ENCODE measurements at regions not wholly inside any gene's neighbourhood (a gene's known extent, or its start where the extent isn't known, plus 50 kb on each side); places are given as distances from the start of the nearest gene placed in this dataset.

DNA sequence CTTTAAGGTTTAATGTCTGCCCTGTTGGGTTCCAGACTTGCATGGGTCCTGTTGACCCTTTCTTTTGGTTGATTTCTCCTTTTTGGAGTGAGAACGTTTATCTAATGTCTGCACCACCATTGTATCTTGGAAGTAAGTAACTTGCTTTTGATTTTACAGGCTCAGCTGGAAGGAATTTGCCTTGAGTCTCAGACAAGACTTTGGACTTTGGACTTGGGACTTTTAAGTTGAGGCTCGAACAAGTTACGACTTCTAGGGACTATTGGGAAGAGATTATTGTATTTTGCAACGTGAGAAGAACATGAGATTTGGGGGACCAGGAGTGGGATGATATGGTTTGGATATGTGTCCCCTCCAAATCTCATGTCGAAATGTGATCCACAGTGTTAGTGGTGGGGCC, 267.7 kb downstream of the GLI2 start:
- TF ChIP-seq POLR2AphosphoS5 (IDR thresholded peaks at IDR 0.05): no peak
- TF ChIP-seq, protein P1, sequence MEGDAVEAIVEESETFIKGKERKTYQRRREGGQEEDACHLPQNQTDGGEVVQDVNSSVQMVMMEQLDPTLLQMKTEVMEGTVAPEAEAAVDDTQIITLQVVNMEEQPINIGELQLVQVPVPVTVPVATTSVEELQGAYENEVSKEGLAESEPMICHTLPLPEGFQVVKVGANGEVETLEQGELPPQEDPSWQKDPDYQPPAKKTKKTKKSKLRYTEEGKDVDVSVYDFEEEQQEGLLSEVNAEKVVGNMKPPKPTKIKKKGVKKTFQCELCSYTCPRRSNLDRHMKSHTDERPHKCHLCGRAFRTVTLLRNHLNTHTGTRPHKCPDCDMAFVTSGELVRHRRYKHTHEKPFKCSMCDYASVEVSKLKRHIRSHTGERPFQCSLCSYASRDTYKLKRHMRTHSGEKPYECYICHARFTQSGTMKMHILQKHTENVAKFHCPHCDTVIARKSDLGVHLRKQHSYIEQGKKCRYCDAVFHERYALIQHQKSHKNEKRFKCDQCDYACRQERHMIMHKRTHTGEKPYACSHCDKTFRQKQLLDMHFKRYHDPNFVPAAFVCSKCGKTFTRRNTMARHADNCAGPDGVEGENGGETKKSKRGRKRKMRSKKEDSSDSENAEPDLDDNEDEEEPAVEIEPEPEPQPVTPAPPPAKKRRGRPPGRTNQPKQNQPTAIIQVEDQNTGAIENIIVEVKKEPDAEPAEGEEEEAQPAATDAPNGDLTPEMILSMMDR (IDR thresholded peaks at IDR 0.05; ENCODE audit: poor library complexity, severe bottlenecking): no peak
- no peak for TF ChIP-seq TAF1 (IDR thresholded peaks at IDR 0.05; ENCODE audit: low read depth)
- TF ChIP-seq, protein P2, sequence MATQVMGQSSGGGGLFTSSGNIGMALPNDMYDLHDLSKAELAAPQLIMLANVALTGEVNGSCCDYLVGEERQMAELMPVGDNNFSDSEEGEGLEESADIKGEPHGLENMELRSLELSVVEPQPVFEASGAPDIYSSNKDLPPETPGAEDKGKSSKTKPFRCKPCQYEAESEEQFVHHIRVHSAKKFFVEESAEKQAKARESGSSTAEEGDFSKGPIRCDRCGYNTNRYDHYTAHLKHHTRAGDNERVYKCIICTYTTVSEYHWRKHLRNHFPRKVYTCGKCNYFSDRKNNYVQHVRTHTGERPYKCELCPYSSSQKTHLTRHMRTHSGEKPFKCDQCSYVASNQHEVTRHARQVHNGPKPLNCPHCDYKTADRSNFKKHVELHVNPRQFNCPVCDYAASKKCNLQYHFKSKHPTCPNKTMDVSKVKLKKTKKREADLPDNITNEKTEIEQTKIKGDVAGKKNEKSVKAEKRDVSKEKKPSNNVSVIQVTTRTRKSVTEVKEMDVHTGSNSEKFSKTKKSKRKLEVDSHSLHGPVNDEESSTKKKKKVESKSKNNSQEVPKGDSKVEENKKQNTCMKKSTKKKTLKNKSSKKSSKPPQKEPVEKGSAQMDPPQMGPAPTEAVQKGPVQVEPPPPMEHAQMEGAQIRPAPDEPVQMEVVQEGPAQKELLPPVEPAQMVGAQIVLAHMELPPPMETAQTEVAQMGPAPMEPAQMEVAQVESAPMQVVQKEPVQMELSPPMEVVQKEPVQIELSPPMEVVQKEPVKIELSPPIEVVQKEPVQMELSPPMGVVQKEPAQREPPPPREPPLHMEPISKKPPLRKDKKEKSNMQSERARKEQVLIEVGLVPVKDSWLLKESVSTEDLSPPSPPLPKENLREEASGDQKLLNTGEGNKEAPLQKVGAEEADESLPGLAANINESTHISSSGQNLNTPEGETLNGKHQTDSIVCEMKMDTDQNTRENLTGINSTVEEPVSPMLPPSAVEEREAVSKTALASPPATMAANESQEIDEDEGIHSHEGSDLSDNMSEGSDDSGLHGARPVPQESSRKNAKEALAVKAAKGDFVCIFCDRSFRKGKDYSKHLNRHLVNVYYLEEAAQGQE (IDR thresholded peaks at IDR 0.05; ENCODE audit: borderline replicate concordance): no peak
- TF ChIP-seq MXI1 (conservative IDR thresholded peaks at IDR 0.05; ENCODE audit: poor library complexity, severe bottlenecking): no peak
- TF ChIP-seq RAD21 (conservative IDR thresholded peaks at IDR 0.05): no peak
- TF ChIP-seq EP300 (conservative IDR thresholded peaks at IDR 0.05; ENCODE audit: poor library complexity, severe bottlenecking): no peak

All from neural cell (in vitro differentiated cells).